Neutrophil (primary cell): ENCODE measurements at regions not wholly inside any gene's neighbourhood (a gene's known extent, or its start where the extent isn't known, plus 50 kb on each side); places are given as distances from the start of the nearest gene placed in this dataset.

Source experiments
- H3K27ac ChIP-seq: fragments of 200-600 bp; sonication (generic); 2 replicates; pipeline ENCODE4 v1.5.1; 2016; ENCODE audit warnings: mild to moderate bottlenecking, moderate library complexity
- H3K27me3 ChIP-seq: fragments of 200-600 bp; sonication (generic); 2 replicates; pipeline ENCODE4 v1.6.0; 2016; ENCODE audit warnings: mild to moderate bottlenecking
- H3K36me3 ChIP-seq: fragments of 200-600 bp; sonication (generic); 2 replicates; pipeline ENCODE4 v1.5.1; 2017
- H3K4me1 ChIP-seq, 2 experiments: fragments of 200-600 bp in 1 of 2; sonication (generic) in 1 of 2; 1 replicate in 1 of 2; 2 replicates in 1 of 2; pipeline versions ENCODE4 v1.5.1 to v1.6.1; 2013 to 2016; ENCODE audit warnings: low read depth in 1 of 2, low read length in 1 of 2, mild to moderate bottlenecking in 1 of 2, moderate library complexity in 1 of 2; ENCODE audit not compliant: control insufficient read depth in 1 of 2, insufficient read depth in 1 of 2
- H3K4me3 ChIP-seq, 2 experiments: fragments of 200-600 bp in 1 of 2; sonication (generic) in 1 of 2; 1 replicate in 1 of 2; 2 replicates in 1 of 2; pipeline ENCODE4 v1.5.1; 2013 to 2016; ENCODE audit warnings: low read depth in 1 of 2, low read length in 1 of 2, mild to moderate bottlenecking in 1 of 2, moderate library complexity in 1 of 2
- H3K9me3 ChIP-seq: fragments of 200-600 bp; sonication (generic); 2 replicates; pipeline ENCODE4 v1.5.1; 2016
- TF ChIP-seq, protein P1 (sequence below): fragments of 200-600 bp; sonication (generic); IDR thresholded peaks from 2 replicates; pipeline ENCODE4 v1.5.1; 2016; ENCODE audit warnings: antibody characterized with exemption

DNA sequence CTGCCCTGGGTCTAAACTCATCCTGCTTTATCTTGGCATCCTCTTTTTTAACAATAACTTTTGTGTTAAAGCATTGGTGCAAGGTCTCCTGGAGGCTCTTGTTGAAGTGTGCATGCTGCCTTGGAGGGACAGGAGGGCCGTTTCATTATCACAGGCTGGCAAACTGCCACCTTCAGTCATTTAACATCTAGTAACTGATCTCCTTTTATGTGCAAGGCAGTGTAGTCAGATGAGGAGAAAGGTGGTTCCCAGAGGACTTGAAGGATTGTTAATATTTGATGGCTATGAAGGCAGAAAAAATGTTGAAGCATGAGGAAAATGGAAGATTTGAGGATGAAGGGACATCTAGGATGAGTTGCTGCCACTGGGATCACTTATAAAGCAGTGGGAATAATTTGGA lies 439.4 kb downstream of the RAPGEF2 start:
- no peaks in the 10 kb centered on the region for H3K4me1 ChIP-seq
- H3K36me3 ChIP-seq = no peaks in the 10 kb centered on the region

DNA sequence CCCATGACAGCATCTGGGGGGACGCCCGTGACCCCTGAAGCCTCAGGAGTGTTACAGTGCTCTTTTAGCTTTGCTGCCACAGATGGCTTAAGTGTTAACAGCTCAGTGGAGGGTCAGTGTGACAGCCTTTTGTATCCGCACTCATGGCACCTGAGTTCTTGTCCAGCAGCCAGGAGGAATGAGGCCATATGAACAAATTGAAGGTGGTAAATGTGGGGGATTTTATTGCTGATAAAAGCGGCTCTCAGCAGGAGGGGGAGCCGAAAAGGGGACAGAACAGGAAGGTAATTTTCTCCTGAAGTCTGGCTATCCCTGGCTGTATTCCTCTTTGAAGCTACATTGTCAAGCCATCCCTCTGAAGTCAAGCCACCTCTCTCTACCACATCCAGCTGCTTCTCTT lies 441.0 kb downstream of the RAPGEF2 start:
- Histone ChIP-seq H3K4me3 (no peak overlapping the region), H3K27ac (no peak overlapping the region), H3K9me3 (no peaks in the 10 kb centered on the region), H3K36me3 (no peaks in the 10 kb centered on the region), H3K27me3 (no peaks in the 10 kb centered on the region), H3K4me1 (no peaks in the 10 kb centered on the region)
- TF ChIP-seq, protein P1, sequence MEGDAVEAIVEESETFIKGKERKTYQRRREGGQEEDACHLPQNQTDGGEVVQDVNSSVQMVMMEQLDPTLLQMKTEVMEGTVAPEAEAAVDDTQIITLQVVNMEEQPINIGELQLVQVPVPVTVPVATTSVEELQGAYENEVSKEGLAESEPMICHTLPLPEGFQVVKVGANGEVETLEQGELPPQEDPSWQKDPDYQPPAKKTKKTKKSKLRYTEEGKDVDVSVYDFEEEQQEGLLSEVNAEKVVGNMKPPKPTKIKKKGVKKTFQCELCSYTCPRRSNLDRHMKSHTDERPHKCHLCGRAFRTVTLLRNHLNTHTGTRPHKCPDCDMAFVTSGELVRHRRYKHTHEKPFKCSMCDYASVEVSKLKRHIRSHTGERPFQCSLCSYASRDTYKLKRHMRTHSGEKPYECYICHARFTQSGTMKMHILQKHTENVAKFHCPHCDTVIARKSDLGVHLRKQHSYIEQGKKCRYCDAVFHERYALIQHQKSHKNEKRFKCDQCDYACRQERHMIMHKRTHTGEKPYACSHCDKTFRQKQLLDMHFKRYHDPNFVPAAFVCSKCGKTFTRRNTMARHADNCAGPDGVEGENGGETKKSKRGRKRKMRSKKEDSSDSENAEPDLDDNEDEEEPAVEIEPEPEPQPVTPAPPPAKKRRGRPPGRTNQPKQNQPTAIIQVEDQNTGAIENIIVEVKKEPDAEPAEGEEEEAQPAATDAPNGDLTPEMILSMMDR = no peak

More for the DNA sequence above, 439.4 kb downstream of the RAPGEF2 start:
- no peaks in the 10 kb centered on the region for H3K27me3 ChIP-seq
- H3K27ac ChIP-seq = no peak overlapping the region
- no peak overlapping the region for H3K4me3 ChIP-seq
- TF ChIP-seq, protein P1 = no peak
- no peaks in the 10 kb centered on the region for H3K9me3 ChIP-seq

DNA sequence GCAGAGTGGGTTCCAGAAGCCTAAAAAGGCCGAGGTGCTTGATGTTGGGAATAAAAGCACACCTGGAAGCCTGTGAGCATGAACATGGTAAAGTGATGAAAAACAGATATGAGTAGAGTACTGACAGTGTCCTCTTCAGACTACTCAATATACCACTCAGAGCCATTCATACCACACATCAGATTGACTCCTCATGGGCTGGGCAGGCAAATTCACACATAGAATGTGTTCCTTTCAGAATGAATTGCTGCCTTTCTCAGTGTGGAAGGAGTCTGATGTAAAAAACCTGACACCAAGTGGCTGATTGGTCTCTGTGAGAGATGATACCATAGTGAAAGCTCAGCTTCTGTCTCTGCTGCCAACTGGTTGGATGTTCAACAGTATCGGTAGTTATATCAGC lies 442.7 kb downstream of the RAPGEF2 start:
- TF ChIP-seq, protein P1 = no peak
- no peak overlapping the region for H3K4me3 ChIP-seq
- H3K27me3 ChIP-seq = no peaks in the 10 kb centered on the region
- no peaks in the 10 kb centered on the region for H3K9me3 ChIP-seq
- no peaks in the 10 kb centered on the region for H3K36me3 ChIP-seq
- H3K27ac ChIP-seq = no peak overlapping the region
- no peaks in the 10 kb centered on the region for H3K4me1 ChIP-seq

- no peak overlapping the region for H3K27ac ChIP-seq
- no peaks in the 10 kb centered on the region for H3K27me3 ChIP-seq
These were observed 444.9 kb downstream of the RAPGEF2 start for GRCh38 chr4:159547645-159548308.

DNA sequence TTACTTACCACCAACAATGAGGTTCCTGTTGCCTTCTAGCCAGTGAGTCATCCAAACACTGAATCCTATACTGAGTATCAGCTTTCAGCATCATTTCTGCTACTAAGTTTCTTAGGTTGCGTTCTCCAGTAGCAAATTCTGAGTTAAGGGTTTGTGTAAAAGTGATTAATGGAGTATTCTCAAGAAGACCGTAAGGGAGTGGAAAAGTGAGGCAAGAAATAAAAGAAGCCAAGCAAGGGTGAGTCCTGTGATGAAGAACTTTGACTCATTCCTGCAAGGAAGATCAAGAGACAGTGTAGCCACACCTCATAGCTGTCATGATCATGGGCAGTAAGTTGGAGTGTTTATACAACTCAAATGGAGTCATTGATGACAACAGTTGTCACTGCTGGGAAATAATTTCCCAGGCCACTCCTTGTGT lies 446.2 kb downstream of the RAPGEF2 start:
- Histone ChIP-seq H3K9me3 (no peaks in the 10 kb centered on the region), H3K4me3 (no peak overlapping the region), H3K36me3 (no peaks in the 10 kb centered on the region), H3K27me3 (no peaks in the 10 kb centered on the region), H3K4me1 (no peaks in the 10 kb centered on the region), H3K27ac (no peak overlapping the region)
- TF ChIP-seq, protein P1 = no peak

More at GRCh38 chr4:159547645-159548308, 444.9 kb downstream of the RAPGEF2 start:
- TF ChIP-seq, protein P1 = no peak
- no peaks in the 10 kb centered on the region for H3K9me3 ChIP-seq
- H3K36me3 ChIP-seq = no peaks in the 10 kb centered on the region
- H3K4me1 ChIP-seq = no peaks in the 10 kb centered on the region
- H3K4me3 ChIP-seq = no peak overlapping the region
